CD4-positive, alpha-beta T cell treated with Interleukin-4 for 4 hours (primary cell): ENCODE measurements at regions not wholly inside any gene's neighbourhood (a gene's known extent, or its start where the extent isn't known, plus 50 kb on each side); places are given as distances from the start of the nearest gene placed in this dataset.

Experiments used
- DNase-seq: peaks from one replicate; pipeline ENCODE4 v3.0.0-alpha.2; 2020

GRCh38 chr5:124456249-124456648, 290.2 kb downstream of the ZNF608 start:
- DNase-seq: no peak

GRCh38 chr5:124454081-124454480, 292.4 kb downstream of the ZNF608 start:
- no peak for DNase-seq

GRCh38 chr5:124453221-124454051, 293.0 kb downstream of the ZNF608 start:
- DNase-seq: no peak

- DNase-seq: no peak
Measured at GRCh38 chr5:124452412-124452811, 294.0 kb downstream of the ZNF608 start.

- no peak for DNase-seq
Measured at GRCh38 chr5:124451721-124452383, 294.6 kb downstream of the ZNF608 start.

- DNase-seq: no peak
Measured at GRCh38 chr5:124446120-124446519, 300.3 kb downstream of the ZNF608 start.

GRCh38 chr5:124445070-124445619, 301.3 kb downstream of the ZNF608 start:
- no peak for DNase-seq

- DNase-seq: no peak
Measured at GRCh38 chr5:124444147-124444775, 302.2 kb downstream of the ZNF608 start.

- DNase-seq: no peak
Measured at GRCh38 chr5:124440471-124440870, 306.0 kb downstream of the ZNF608 start.

GRCh38 chr5:124439609-124440008, 306.8 kb downstream of the ZNF608 start:
- no peak for DNase-seq

- no peak for DNase-seq
Measured at GRCh38 chr5:124438903-124439281, 307.5 kb downstream of the ZNF608 start.

- DNase-seq: no peak
Measured at GRCh38 chr5:124438026-124438902, 308.2 kb downstream of the ZNF608 start.

GRCh38 chr5:124436294-124436693, 310.1 kb downstream of the ZNF608 start:
- DNase-seq: no peak

- DNase-seq: no peak
Measured at GRCh38 chr5:124433170-124433569, 313.3 kb downstream of the ZNF608 start.

- no peak for DNase-seq
Measured at GRCh38 chr5:124421584-124421983, 324.9 kb downstream of the ZNF608 start.

GRCh38 chr5:124420952-124421351, 325.5 kb downstream of the ZNF608 start:
- DNase-seq: no peak

- no peak for DNase-seq
Measured at GRCh38 chr5:124419531-124419930, 326.9 kb downstream of the ZNF608 start.

GRCh38 chr5:124418390-124418789, 328.0 kb downstream of the ZNF608 start:
- DNase-seq: no peak

- DNase-seq: no peak
Measured at GRCh38 chr5:124417196-124417595, 329.2 kb downstream of the ZNF608 start.

GRCh38 chr5:124416627-124417026, 329.8 kb downstream of the ZNF608 start:
- DNase-seq: no peak

- DNase-seq: no peak
Measured at GRCh38 chr5:124414973-124415372, 331.5 kb downstream of the ZNF608 start.
